MM.1S (cell line): ENCODE measurements at regions not wholly inside any gene's neighbourhood (a gene's known extent, or its start where the extent isn't known, plus 50 kb on each side); places are given as distances from the start of the nearest gene placed in this dataset.

Source experiments
- DNase-seq: peaks from one replicate; pipeline ENCODE4 v3.0.0-alpha.2; 2015
- H2AFZ ChIP-seq: fragments of 300-600 bp; sonication (generic); 2 replicates; pipeline ENCODE4 v1.6.0; 2016; ENCODE audit warnings: antibody characterized with exemption, low read length
- H3F3A ChIP-seq: fragments of 300-600 bp; sonication (generic); 2 replicates; pipeline ENCODE4 v1.6.1; 2016; ENCODE audit warnings: mild to moderate bottlenecking, antibody characterized with exemption, low read length, moderate library complexity, mixed read lengths; ENCODE audit not compliant: insufficient read depth
- H3K27ac ChIP-seq: fragments of 300-600 bp; sonication (generic); 2 replicates; pipeline ENCODE4 v1.5.1; 2016; ENCODE audit warnings: mild to moderate bottlenecking, low read length
- H3K27me3 ChIP-seq: fragments of 300-600 bp; sonication (generic); replicated peaks from 2 replicates; pipeline ENCODE4 v1.6.0; 2016; ENCODE audit warnings: low read length; ENCODE audit not compliant: insufficient read depth
- H3K36me3 ChIP-seq: fragments of 300-600 bp; sonication (generic); replicated peaks from 2 replicates; pipeline ENCODE4 v1.6.1; 2016; ENCODE audit warnings: mild to moderate bottlenecking, low read length, mixed read lengths; ENCODE audit not compliant: insufficient read depth
- H3K4me1 ChIP-seq: fragments of 300-600 bp; sonication (generic); 2 replicates; pipeline ENCODE4 v1.6.1; 2016; ENCODE audit warnings: low read length, mixed read lengths
- H3K4me2 ChIP-seq: fragments of 300-600 bp; sonication (generic); 2 replicates; pipeline ENCODE4 v1.6.0; 2016; ENCODE audit warnings: low read depth, low read length
- H3K4me3 ChIP-seq: fragments of 300-600 bp; sonication (generic); 2 replicates; pipeline ENCODE4 v1.5.1; 2016; ENCODE audit warnings: low read length, mixed read lengths
- H3K79me2 ChIP-seq: fragments of 300-600 bp; sonication (generic); 2 replicates; pipeline ENCODE4 v1.6.1; 2016; ENCODE audit warnings: mixed run types, low read length, mixed read lengths
- H3K9ac ChIP-seq: fragments of 300-600 bp; sonication (generic); 2 replicates; pipeline ENCODE4 v1.6.1; 2016; ENCODE audit warnings: low read length, mixed read lengths
- H3K9me2 ChIP-seq: fragments of 300-600 bp; sonication (generic); replicated peaks from 2 replicates; pipeline ENCODE4 v1.6.1; 2016; ENCODE audit warnings: mild to moderate bottlenecking, low read length, mixed read lengths; ENCODE audit not compliant: insufficient read depth
- H3K9me3 ChIP-seq: fragments of 300-600 bp; sonication (generic); replicated peaks from 2 replicates; pipeline ENCODE4 v1.6.1; 2016; ENCODE audit warnings: mild to moderate bottlenecking, low read length, mixed read lengths; ENCODE audit not compliant: insufficient read depth
- H4K20me1 ChIP-seq: fragments of 300-600 bp; sonication (generic); 2 replicates; pipeline ENCODE4 v1.6.1; 2016; ENCODE audit warnings: mild to moderate bottlenecking, low read length, moderate library complexity, mixed read lengths; ENCODE audit not compliant: insufficient read depth
- CTCF ChIP-seq: fragments of 300-600 bp; sonication (generic); IDR thresholded peaks from 2 replicates; pipeline ENCODE4 v1.5.1; 2016; ENCODE audit warnings: antibody characterized with exemption, low read length, mixed read lengths
- EZH2 ChIP-seq: fragments of 300-600 bp; sonication (generic); optimal IDR thresholded peaks from 2 replicates; pipeline ENCODE3; 2017; ENCODE audit warnings: low read depth, mild to moderate bottlenecking, antibody characterized with exemption, low read length, mixed read lengths
- EZH2phosphoT487 ChIP-seq: fragments of 300-600 bp; sonication (generic); IDR thresholded peaks from 2 replicates; pipeline ENCODE4 v1.6.1; 2018; ENCODE audit warnings: antibody characterized with exemption, low read length

DNA sequence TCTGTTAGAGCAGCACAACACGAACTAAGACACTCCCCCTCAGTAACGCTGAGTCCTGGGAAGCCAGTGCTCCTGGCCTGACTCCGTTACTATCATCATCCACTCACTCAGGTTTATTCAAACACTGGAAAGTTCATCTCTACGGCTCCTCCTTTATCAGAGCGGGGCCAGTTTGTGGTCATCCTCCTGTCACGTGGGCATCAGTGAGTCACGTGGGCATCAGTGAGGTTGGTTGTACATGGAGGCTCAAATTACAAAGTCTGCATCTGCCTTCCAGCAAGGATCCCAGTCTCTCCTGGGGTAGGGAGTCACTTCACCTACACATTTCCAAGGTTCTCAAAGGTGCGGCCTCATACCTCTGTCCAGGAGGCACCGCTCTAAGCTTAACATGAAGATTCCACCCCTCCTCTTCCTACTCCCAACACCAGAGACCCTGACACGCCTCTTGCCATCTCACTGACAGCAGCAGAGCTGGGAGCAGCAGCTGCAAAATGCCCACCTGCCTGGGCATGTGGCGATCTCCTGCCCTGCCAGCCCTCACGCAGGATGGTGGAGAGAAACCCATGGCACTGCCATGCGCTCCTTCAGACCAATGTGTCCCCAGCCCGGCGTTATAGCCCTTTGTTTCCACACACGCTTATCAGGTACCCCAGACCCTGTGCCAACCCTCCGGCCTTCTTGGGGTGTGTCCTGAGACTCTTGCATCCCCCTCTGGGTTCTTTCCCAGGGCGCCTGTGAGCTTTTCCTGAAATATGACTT lies 99.2 kb upstream of the PTPRM start:
- DNase-seq: no peak
- H2AFZ ChIP-seq: no peak overlapping the region
- no peak for TF ChIP-seq EZH2phosphoT487
- TF ChIP-seq EZH2: no peak
- no peak for TF ChIP-seq CTCF

GRCh38 chr18:7470101-7470500 lies 97.0 kb upstream of the PTPRM start:
- Histone ChIP-seq H3K9me2 (no peaks in the 10 kb centered on the region), H3K27ac (no peak overlapping the region), H3K4me3 (no peak overlapping the region), H3K79me2 (no peaks in the 10 kb centered on the region), H3K9ac (no peak overlapping the region), H3K36me3 (no peaks in the 10 kb centered on the region), H3K27me3 (no peaks in the 10 kb centered on the region), H2AFZ (no peak overlapping the region), H4K20me1 (no peaks in the 10 kb centered on the region), H3K9me3 (no peaks in the 10 kb centered on the region), H3F3A (no peaks in the 10 kb centered on the region), H3K4me1 (no peaks in the 10 kb centered on the region), H3K4me2 (no peak overlapping the region)
- no peak for DNase-seq
- TF ChIP-seq EZH2 (no peak), EZH2phosphoT487 (no peak), CTCF (no peak)

More for the DNA sequence above, 99.2 kb upstream of the PTPRM start:
- H3K9ac ChIP-seq: no peak overlapping the region
- no peaks in the 10 kb centered on the region for H3K79me2 ChIP-seq
- H3F3A ChIP-seq: no peaks in the 10 kb centered on the region
- no peak overlapping the region for H3K4me2 ChIP-seq
- H3K4me1 ChIP-seq: no peaks in the 10 kb centered on the region
- no peaks in the 10 kb centered on the region for H4K20me1 ChIP-seq
- H3K9me2 ChIP-seq: no peaks in the 10 kb centered on the region
- no peaks in the 10 kb centered on the region for H3K36me3 ChIP-seq
- no peak overlapping the region for H3K4me3 ChIP-seq
- H3K27me3 ChIP-seq: no peaks in the 10 kb centered on the region
- H3K27ac ChIP-seq: no peak overlapping the region
- no peaks in the 10 kb centered on the region for H3K9me3 ChIP-seq

DNA sequence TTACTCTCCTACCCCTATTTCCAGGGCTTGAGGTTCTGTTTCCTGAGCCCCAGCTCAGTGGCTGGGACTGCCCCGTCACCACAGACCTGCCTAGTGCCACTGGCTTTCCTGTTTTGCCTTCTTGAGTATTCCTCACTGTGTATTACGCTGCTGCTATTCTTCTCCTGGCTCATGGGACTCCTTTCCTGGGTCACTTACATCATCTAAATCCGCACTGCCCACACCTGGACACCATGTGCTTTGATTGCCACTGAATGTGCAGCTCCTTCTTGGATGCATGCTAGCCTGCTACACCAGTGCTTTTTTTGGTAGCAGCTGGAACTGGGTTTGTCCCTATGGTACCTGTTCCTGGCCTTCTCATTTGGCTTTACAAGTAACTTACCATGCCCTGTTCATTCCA lies 96.6 kb upstream of the PTPRM start:
- H3K9me3 ChIP-seq: no peaks in the 10 kb centered on the region
- no peak overlapping the region for H2AFZ ChIP-seq
- no peak overlapping the region for H3K9ac ChIP-seq
- no peak overlapping the region for H3K4me2 ChIP-seq
- TF ChIP-seq EZH2 (no peak), CTCF (no peak), EZH2phosphoT487 (no peak)
- no peaks in the 10 kb centered on the region for H3K27me3 ChIP-seq
- no peaks in the 10 kb centered on the region for H3F3A ChIP-seq
- no peaks in the 10 kb centered on the region for H3K9me2 ChIP-seq
- no peaks in the 10 kb centered on the region for H3K79me2 ChIP-seq
- H3K4me3 ChIP-seq: no peak overlapping the region
- no peaks in the 10 kb centered on the region for H4K20me1 ChIP-seq
- no peaks in the 10 kb centered on the region for H3K4me1 ChIP-seq
- no peaks in the 10 kb centered on the region for H3K36me3 ChIP-seq
- no peak for DNase-seq
- no peak overlapping the region for H3K27ac ChIP-seq
